Sigmoid colon (tissue), 4 donors: ENCODE measurements at regions not wholly inside any gene's neighbourhood (a gene's known extent, or its start where the extent isn't known, plus 50 kb on each side); places are given as distances from the start of the nearest gene placed in this dataset.

Experiments used
- POLR2AphosphoS5 ChIP-seq, 4 donors: sonication (generic); formaldehyde crosslinking; IDR thresholded peaks; one replicate each; pipeline ENCODE4 v1.6.1; 2017; ENCODE audit warnings: antibody characterized with exemption in 4 of 4
- TF ChIP-seq, protein P1 (sequence below), 4 experiments: fragments of 450-650 bp in 3 of 4; fragments of 200-600 bp in 1 of 4; IDR thresholded peaks; one replicate each; pipeline ENCODE4 v1.5.1; 2016 to 2019; ENCODE audit warnings: antibody characterized with exemption in 4 of 4, mild to moderate bottlenecking in 3 of 4, moderate library complexity in 2 of 4

- TF ChIP-seq, protein P1, sequence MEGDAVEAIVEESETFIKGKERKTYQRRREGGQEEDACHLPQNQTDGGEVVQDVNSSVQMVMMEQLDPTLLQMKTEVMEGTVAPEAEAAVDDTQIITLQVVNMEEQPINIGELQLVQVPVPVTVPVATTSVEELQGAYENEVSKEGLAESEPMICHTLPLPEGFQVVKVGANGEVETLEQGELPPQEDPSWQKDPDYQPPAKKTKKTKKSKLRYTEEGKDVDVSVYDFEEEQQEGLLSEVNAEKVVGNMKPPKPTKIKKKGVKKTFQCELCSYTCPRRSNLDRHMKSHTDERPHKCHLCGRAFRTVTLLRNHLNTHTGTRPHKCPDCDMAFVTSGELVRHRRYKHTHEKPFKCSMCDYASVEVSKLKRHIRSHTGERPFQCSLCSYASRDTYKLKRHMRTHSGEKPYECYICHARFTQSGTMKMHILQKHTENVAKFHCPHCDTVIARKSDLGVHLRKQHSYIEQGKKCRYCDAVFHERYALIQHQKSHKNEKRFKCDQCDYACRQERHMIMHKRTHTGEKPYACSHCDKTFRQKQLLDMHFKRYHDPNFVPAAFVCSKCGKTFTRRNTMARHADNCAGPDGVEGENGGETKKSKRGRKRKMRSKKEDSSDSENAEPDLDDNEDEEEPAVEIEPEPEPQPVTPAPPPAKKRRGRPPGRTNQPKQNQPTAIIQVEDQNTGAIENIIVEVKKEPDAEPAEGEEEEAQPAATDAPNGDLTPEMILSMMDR (IDR thresholded peaks at IDR 0.05): no peak
- no peak for TF ChIP-seq POLR2AphosphoS5 (IDR thresholded peaks at IDR 0.05)
Observed at GRCh38 chr16:49967012-49967559, 57.9 kb upstream of the CNEP1R1 start.
